ENCODE measurements at regions not wholly inside any gene's neighbourhood (a gene's known extent, or its start where the extent isn't known, plus 50 kb on each side); places are given as distances from the start of the nearest gene placed in this dataset.

DNA sequence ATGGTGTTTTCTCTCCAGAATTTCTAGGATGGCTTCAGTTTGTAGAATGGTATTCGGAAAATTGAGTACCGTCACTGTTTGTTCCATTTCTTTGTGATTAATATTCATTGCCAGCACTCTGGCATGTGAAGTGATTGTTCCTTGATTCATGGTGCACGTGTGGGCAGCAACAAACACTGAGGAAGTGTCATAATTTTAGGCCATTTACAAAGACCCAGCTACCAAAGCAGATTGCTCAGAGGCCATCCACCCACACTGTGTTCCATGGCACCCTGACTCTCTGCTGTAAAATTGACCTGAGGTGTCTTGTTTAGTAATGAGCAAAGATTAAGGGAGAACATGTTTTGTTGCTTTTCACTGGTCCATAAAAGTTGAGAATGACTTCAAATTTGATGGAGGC, 250.9 kb upstream of the FMN2 start:
- no peak for DNase-seq (ENCODE audit: low read depth in 1 of 2, low spot score in 1 of 2)
- TF ChIP-seq REST (IDR thresholded peaks at IDR 0.05; ENCODE audit: insufficient replicate concordance, low read depth) = no peak
- TF ChIP-seq, protein P1, sequence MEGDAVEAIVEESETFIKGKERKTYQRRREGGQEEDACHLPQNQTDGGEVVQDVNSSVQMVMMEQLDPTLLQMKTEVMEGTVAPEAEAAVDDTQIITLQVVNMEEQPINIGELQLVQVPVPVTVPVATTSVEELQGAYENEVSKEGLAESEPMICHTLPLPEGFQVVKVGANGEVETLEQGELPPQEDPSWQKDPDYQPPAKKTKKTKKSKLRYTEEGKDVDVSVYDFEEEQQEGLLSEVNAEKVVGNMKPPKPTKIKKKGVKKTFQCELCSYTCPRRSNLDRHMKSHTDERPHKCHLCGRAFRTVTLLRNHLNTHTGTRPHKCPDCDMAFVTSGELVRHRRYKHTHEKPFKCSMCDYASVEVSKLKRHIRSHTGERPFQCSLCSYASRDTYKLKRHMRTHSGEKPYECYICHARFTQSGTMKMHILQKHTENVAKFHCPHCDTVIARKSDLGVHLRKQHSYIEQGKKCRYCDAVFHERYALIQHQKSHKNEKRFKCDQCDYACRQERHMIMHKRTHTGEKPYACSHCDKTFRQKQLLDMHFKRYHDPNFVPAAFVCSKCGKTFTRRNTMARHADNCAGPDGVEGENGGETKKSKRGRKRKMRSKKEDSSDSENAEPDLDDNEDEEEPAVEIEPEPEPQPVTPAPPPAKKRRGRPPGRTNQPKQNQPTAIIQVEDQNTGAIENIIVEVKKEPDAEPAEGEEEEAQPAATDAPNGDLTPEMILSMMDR (IDR thresholded peaks at IDR 0.05; ENCODE audit: insufficient read depth, low read length) = no peak
- no peak for TF ChIP-seq POLR2AphosphoS5 (IDR thresholded peaks at IDR 0.05; ENCODE audit: low read depth)
- no peak for TF ChIP-seq SPI1 (IDR thresholded peaks at IDR 0.05; ENCODE audit: borderline replicate concordance, low read depth)
- TF ChIP-seq GABPA (IDR thresholded peaks at IDR 0.05; ENCODE audit: low read depth) = no peak

GRCh38 chr1:239841631-239842030, 250.1 kb upstream of the FMN2 start:
- peak in 1 of 2 experiments; percentile 5 for DNase-seq (ENCODE audit: low read depth in 1 of 2, low spot score in 1 of 2)
- Histone ChIP-seq H3K27me3 (ENCODE audit: insufficient read depth, poor library complexity, severe bottlenecking) (no peaks in the 10 kb centered on the region), H3K4me3 (replicated peaks; ENCODE audit: insufficient read depth, low read length) (no peak overlapping the region), H3K27ac (replicated peaks) (no peak overlapping the region)
- TF ChIP-seq SPI1 (IDR thresholded peaks at IDR 0.05; ENCODE audit: borderline replicate concordance, low read depth) (peak; percentile 94), REST (IDR thresholded peaks at IDR 0.05; ENCODE audit: insufficient replicate concordance, low read depth) (no peak)

More for the DNA sequence above, 250.9 kb upstream of the FMN2 start:
- Histone ChIP-seq H3K27me3 (ENCODE audit: insufficient read depth, poor library complexity, severe bottlenecking) (no peaks in the 10 kb centered on the region), H3K27ac (replicated peaks) (no peak overlapping the region), H3K4me3 (replicated peaks; ENCODE audit: insufficient read depth, low read length) (no peak overlapping the region)

DNA sequence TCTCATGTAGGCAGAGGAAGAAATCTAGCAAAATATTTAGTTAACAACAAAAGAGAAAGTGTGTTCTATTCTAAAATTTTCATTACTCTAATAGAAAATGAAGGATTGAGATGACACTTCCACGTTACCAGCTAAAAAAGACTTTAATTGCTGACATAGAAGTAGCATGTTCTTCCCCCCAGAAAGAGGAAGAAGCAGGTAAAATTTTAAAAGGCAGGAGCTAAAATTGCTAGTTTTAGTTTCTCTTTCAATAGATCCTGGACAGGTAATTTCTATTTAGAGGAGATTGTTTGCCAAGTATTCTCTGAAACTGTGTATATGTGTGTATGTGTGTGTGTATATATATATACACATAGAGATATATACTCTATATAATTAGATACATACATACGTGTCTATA, 248.1 kb upstream of the FMN2 start:
- DNase-seq (ENCODE audit: low read depth in 1 of 2, low spot score in 1 of 2) = no peak
- Histone ChIP-seq H3K4me3 (replicated peaks; ENCODE audit: insufficient read depth, low read length) (no peak overlapping the region), H3K27ac (replicated peaks) (no peak overlapping the region), H3K27me3 (ENCODE audit: insufficient read depth, poor library complexity, severe bottlenecking) (no peaks in the 10 kb centered on the region)
- TF ChIP-seq POLR2AphosphoS5 (IDR thresholded peaks at IDR 0.05; ENCODE audit: low read depth) (no peak), GABPA (IDR thresholded peaks at IDR 0.05; ENCODE audit: low read depth) (no peak), REST (IDR thresholded peaks at IDR 0.05; ENCODE audit: insufficient replicate concordance, low read depth) (no peak), SPI1 (IDR thresholded peaks at IDR 0.05; ENCODE audit: borderline replicate concordance, low read depth) (no peak)
- TF ChIP-seq, protein P1 (IDR thresholded peaks at IDR 0.05; ENCODE audit: insufficient read depth, low read length) = no peak

- no peak overlapping the region for H3K4me3 ChIP-seq (replicated peaks; ENCODE audit: insufficient read depth, low read length)
- DNase-seq (ENCODE audit: low read depth in 1 of 2, low spot score in 1 of 2) = no peak
Measured at GRCh38 chr1:239844833-239845232, 246.8 kb upstream of the FMN2 start.

More at GRCh38 chr1:239844833-239845232, 246.8 kb upstream of the FMN2 start:
- TF ChIP-seq, protein P1 (IDR thresholded peaks at IDR 0.05; ENCODE audit: insufficient read depth, low read length) = no peak
- no peak for TF ChIP-seq REST (IDR thresholded peaks at IDR 0.05; ENCODE audit: insufficient replicate concordance, low read depth)
- no peak for TF ChIP-seq POLR2AphosphoS5 (IDR thresholded peaks at IDR 0.05; ENCODE audit: low read depth)
- TF ChIP-seq GABPA (IDR thresholded peaks at IDR 0.05; ENCODE audit: low read depth) = no peak
- no peak for TF ChIP-seq SPI1 (IDR thresholded peaks at IDR 0.05; ENCODE audit: borderline replicate concordance, low read depth)
- no peak overlapping the region for H3K27ac ChIP-seq (replicated peaks)
- H3K27me3 ChIP-seq (ENCODE audit: insufficient read depth, poor library complexity, severe bottlenecking) = no peaks in the 10 kb centered on the region
